Activated CD4-positive, CD25-positive, alpha-beta regulatory T cell treated with anti-CD3 and anti-CD28 coated beads, Interleukin-2, amount 50 U/mL, for 72 hours (primary cell): ENCODE measurements at regions not wholly inside any gene's neighbourhood (a gene's known extent, or its start where the extent isn't known, plus 50 kb on each side); places are given as distances from the start of the nearest gene placed in this dataset.

Source experiments
- DNase-seq: peaks from one replicate; pipeline ENCODE4 v3.0.0; 2021

GRCh38 chr22:48895831-48896765 is 931.6 kb downstream of the BRD1 start:
- DNase-seq: peak; percentile 16

GRCh38 chr22:48895336-48895735 is 932.3 kb downstream of the BRD1 start:
- DNase-seq: no peak

- peak; percentile 11 for DNase-seq
Measured at GRCh38 chr22:48894804-48895250, 932.8 kb downstream of the BRD1 start.

GRCh38 chr22:48894064-48894671 is 933.5 kb downstream of the BRD1 start:
- peak; percentile 26 for DNase-seq

GRCh38 chr22:48893288-48894063 is 934.2 kb downstream of the BRD1 start:
- DNase-seq: peak; percentile 11

- no peak for DNase-seq
Measured at GRCh38 chr22:48892578-48893287, 934.9 kb downstream of the BRD1 start.

GRCh38 chr22:48891688-48892577 is 935.7 kb downstream of the BRD1 start:
- peak; percentile 6 for DNase-seq

GRCh38 chr22:48890693-48891554 is 936.7 kb downstream of the BRD1 start:
- peak; percentile 17 for DNase-seq

GRCh38 chr22:48889887-48890692 is 937.6 kb downstream of the BRD1 start:
- peak; percentile 9 for DNase-seq

- peak; percentile 14 for DNase-seq
Measured at GRCh38 chr22:48889209-48889830, 938.4 kb downstream of the BRD1 start.

- no peak for DNase-seq
Measured at GRCh38 chr22:48888466-48889208, 939.0 kb downstream of the BRD1 start.

- no peak for DNase-seq
Measured at GRCh38 chr22:48887394-48888332, 940.0 kb downstream of the BRD1 start.

- DNase-seq: peak; percentile 11
Measured at GRCh38 chr22:48886604-48887393, 940.9 kb downstream of the BRD1 start.

GRCh38 chr22:48885919-48886305 is 941.8 kb downstream of the BRD1 start:
- peak; percentile 8 for DNase-seq

GRCh38 chr22:48885271-48885918 is 942.3 kb downstream of the BRD1 start:
- peak; percentile 16 for DNase-seq

- peak; percentile 13 for DNase-seq
Measured at GRCh38 chr22:48884786-48885185, 942.9 kb downstream of the BRD1 start.
